ENCODE measurements at regions not wholly inside any gene's neighbourhood (a gene's known extent, or its start where the extent isn't known, plus 50 kb on each side); places are given as distances from the start of the nearest gene placed in this dataset.

- TF ChIP-seq CTCF (IDR thresholded peaks at IDR 0.05; ENCODE audit: borderline replicate concordance, extremely low read depth, low read length, poor library complexity, severe bottlenecking) = no peak
- TF ChIP-seq EZH2 (IDR thresholded peaks at IDR 0.05; ENCODE audit: borderline replicate concordance, low read depth, low read length, severe bottlenecking) = no peak
Observed at GRCh38 chr1:73662526-73662925, 535.5 kb downstream of the LRRIQ3 start.
